Effector CD8-positive, alpha-beta T cell (primary cell): ENCODE measurements at regions not wholly inside any gene's neighbourhood (a gene's known extent, or its start where the extent isn't known, plus 50 kb on each side); places are given as distances from the start of the nearest gene placed in this dataset.
"Not testable (repeated sequence)": the region's sequence is repeated elsewhere in the genome, so short reads cannot be mapped to it uniquely, and the experiment has no call there.

Experiments
- DNase-seq: peaks from one replicate; lab custom pipeline; 2025; lab: John Stamatoyannopoulos, UW

GRCh38 chr10:78437998-78438906 is 404.6 kb downstream of the RPS24 start:
- DNase-seq = no peak

- DNase-seq = no peak
Measured at GRCh38 chr10:78438907-78439809, 405.5 kb downstream of the RPS24 start.

- no peak for DNase-seq
Measured at GRCh38 chr10:78441010-78441409, 407.3 kb downstream of the RPS24 start.

- no peak for DNase-seq
Measured at GRCh38 chr10:78441694-78442093, 408.0 kb downstream of the RPS24 start.

DNA sequence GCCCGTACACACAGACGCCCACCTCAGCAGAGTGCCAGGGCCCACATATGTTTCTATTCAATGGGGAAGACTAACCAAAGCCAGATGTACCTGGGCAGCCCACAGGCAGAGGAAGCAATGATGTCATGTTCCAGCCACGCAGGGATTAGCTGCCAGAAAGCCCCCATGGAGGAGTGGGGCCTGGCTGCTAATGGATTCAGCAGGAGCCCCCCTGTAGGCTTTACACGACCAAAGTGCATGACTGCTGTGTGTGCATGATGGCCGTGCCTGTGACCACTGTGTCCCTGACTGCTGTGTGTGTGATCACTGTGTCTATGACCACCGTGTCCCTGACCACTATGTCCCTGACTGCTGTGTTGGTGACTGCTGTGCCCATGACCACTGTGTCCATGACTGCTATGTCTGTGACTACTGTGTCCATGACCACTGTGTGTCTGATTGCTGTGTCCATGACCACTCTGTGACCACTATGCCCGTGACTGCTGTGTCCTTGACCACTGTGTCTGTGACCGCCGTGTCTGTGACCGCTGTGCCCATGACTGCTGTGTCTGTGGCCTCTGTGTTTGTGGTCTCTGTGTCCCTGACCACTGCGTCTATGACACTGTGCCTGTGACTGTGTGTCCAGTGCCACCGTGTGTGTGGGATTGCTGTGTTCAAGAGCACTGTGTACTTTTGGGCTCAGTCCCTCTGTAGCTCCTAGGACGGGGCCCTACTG is 409.3 kb downstream of the RPS24 start:
- DNase-seq = no peak

- DNase-seq = no peak
Measured at GRCh38 chr10:78443900-78444571, 410.4 kb downstream of the RPS24 start.

DNA sequence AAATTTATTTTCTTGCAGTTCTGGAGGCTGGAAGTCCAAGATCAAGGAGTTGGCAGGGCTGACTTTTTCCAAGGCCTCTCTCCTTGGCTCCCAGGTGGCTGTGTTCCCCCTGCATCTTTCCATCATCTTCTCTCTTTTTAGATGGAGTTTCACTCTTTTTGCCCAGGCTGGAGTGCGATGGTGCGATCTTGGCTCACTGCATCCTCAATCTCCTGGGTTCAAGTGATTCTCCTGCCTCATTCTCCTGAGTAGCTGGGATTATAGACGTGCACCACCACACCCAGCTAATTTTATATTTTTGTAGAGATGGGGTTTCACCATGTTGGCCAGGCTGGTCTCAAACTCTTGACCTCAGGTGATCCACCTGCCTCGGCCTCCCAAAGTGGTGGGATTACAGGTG is 411.1 kb downstream of the RPS24 start:
- DNase-seq = not testable (repeated sequence)

DNA sequence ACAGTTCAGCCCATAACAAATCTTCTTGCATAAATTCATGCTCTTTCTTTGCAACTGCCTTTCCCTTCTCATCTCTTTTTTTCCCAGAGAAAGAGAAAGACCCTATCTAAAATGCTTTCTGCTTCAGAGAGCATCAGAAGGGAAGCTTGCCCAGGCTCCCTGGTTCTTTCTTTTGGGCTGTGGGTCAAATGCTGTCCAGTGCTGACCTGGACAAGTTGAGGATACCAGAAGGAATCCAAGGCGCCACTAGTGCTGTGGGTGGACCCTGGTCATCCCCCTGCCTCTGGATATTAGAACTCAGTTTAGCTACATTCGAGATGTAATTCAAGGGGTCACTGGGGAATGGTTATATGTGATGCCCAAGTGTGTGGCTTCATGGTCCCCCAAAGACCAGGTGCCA is 411.6 kb downstream of the RPS24 start:
- no peak for DNase-seq

- DNase-seq = no peak
Measured at GRCh38 chr10:78448470-78448869, 414.8 kb downstream of the RPS24 start.

- no peak for DNase-seq
Measured at GRCh38 chr10:78448994-78449418, 415.3 kb downstream of the RPS24 start.

GRCh38 chr10:78449554-78449953 is 415.9 kb downstream of the RPS24 start:
- DNase-seq = no peak

DNA sequence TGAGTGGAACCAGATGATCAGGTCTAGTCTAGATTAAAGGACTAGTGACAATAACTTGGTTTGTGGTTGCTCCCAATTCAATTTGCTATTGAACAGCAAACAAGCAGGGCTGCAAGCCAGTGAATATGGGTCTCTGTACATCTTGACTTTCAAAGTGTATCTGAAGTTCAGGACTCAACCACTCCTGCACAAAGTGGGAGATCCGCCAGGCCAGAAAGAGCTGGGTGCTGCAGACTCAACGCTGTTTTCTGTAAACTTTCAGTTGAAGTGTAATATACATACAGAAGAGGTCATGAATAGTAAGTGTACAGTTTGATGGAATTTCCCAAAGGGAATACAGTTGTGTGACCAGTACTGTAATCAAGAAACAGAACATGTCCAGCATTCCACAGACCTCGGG is 416.6 kb downstream of the RPS24 start:
- no peak for DNase-seq

DNA sequence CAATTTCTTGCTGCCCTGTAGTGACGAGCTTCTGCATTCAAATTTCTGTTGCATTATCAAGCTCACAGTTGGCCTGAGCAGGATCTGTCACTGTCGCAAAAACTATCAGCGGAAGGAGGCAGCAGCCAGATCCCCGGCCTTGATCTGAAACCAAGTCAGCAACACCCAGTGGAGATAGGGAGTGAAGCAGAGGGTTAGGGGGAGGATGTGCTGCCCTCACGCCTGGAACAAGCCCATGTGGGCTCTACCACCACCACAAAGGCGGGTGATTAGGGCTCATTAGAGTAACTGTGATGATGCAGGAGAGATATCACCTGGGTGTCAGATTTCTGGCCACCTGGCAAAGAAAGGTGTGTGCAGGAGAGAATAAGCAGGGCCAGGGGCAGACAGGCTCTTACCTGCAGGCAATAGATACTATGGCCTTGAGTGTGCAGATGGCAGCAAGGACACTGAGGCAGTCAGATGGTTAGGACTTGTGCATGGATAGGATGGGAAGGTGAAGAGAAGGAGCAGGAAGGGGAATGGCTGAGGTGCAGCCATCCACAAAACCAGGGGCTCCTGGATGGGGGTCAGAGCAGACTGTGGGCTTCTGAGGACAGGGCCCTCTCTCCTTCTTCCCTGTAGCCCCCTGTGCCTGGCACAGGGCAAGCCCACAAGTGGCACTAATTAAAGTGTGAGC is 417.3 kb downstream of the RPS24 start:
- no peak for DNase-seq

GRCh38 chr10:78451592-78451991 is 417.9 kb downstream of the RPS24 start:
- DNase-seq = no peak

DNA sequence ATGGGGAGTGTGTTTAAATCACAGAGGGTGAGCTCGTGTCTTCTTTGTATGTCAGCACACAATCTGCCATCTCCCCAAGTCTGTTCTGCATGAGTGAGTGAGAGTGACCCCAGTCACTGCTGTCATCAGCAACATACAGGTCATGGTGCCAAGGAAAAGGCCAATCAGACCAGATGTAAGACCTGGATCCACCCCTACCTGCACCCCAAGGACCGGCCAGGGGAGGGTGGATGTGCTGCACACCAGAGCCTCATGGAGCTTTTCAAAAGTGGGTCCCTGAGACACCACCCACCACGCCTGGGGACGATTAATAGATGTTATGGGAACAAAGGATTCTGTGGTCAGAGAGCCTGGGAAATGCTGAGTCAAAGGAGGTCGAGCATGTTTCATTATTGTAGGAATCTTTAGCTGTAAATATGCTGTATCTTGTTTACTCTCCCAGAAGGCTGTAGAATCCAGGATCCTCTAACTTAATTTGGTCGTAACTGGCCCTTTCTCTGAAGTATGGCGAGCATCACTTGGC is 420.5 kb downstream of the RPS24 start:
- no peak for DNase-seq

DNA sequence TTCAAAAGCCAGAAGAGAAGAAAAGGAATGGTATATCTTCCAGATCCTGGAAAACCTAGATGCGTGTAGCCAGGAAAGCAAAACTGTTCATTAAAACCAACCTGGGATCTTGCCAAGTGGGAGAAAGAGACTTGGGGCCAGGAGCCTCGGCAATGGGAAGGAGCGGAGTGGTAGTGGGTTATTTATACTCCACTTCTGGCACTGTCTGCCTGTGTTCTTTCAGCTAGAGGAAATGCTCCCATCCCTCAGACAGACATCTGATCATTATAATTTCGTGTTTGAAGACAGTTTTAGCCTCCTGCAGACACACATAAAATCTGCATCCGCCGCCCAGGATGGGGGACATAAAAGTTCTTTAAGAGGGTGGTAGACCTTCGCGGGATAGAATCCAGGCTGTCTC is 421.6 kb downstream of the RPS24 start:
- DNase-seq = no peak

DNA sequence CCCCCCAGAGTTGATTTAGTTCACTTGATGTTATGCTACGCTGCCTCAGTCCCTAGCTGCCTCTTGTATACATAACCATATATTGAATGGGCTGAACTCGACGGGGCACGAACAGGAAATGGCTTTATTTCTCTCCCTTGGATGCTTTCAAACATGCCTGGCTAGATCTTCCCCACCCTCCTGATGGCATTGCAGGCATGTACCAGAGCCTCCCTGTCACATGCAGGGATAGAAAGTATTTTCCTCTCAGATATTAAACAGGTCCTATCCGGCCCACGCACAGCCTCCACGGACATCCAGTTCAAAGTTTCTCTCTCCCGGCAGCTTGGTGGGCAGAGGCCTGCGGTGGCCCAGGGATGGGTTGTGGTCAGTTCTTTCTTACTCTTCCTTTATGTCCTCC is 422.1 kb downstream of the RPS24 start:
- DNase-seq = no peak

- DNase-seq = no peak
Measured at GRCh38 chr10:78456649-78457400, 423.2 kb downstream of the RPS24 start.

- DNase-seq = no peak
Measured at GRCh38 chr10:78457804-78458482, 424.3 kb downstream of the RPS24 start.
